ENCODE measurements at regions not wholly inside any gene's neighbourhood (a gene's known extent, or its start where the extent isn't known, plus 50 kb on each side); places are given as distances from the start of the nearest gene placed in this dataset.
A peak's percentile ranks its signal among the peaks of the same experiment; 100 is the strongest.

DNA sequence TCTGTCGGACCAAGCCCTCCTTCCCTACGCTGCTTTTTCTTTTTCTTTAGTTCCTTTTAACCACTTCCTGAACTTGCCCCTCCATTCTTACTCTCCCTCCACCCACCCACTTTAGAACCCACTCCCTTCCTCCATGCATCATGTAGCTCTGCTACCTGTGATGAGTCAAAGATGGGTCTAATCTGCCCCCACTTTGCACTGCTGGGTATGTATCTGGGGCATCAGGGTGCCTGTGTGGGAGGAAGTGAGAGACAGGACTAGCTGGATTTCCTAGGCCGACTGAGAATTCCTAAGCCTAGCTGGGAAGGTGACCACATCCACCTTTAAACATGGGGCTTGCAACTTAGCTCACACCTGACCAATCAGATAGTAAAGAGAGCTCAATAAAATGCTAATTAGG, 157.7 kb downstream of the SEC16B start:
- H3K27me3 Mint-ChIP-seq, result no peaks in the 10 kb centered on the region
- H3K9me3 Mint-ChIP-seq, result peaks cover 9% of the 10 kb centered on the region
- TF ChIP-seq, protein P1, sequence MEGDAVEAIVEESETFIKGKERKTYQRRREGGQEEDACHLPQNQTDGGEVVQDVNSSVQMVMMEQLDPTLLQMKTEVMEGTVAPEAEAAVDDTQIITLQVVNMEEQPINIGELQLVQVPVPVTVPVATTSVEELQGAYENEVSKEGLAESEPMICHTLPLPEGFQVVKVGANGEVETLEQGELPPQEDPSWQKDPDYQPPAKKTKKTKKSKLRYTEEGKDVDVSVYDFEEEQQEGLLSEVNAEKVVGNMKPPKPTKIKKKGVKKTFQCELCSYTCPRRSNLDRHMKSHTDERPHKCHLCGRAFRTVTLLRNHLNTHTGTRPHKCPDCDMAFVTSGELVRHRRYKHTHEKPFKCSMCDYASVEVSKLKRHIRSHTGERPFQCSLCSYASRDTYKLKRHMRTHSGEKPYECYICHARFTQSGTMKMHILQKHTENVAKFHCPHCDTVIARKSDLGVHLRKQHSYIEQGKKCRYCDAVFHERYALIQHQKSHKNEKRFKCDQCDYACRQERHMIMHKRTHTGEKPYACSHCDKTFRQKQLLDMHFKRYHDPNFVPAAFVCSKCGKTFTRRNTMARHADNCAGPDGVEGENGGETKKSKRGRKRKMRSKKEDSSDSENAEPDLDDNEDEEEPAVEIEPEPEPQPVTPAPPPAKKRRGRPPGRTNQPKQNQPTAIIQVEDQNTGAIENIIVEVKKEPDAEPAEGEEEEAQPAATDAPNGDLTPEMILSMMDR (conservative IDR thresholded peaks at IDR 0.05), result no peak
- no peak overlapping the region for H3K27ac Mint-ChIP-seq
- H3K4me3 Mint-ChIP-seq, result no peak overlapping the region
- no peak for DNase-seq (ENCODE audit: extremely low spot score, unreplicated experiment)
- H3K4me1 Mint-ChIP-seq (ENCODE audit: unreplicated experiment), result peaks cover 20% of the 10 kb centered on the region
- H3K36me3 Mint-ChIP-seq, result no peaks in the 10 kb centered on the region

DNA sequence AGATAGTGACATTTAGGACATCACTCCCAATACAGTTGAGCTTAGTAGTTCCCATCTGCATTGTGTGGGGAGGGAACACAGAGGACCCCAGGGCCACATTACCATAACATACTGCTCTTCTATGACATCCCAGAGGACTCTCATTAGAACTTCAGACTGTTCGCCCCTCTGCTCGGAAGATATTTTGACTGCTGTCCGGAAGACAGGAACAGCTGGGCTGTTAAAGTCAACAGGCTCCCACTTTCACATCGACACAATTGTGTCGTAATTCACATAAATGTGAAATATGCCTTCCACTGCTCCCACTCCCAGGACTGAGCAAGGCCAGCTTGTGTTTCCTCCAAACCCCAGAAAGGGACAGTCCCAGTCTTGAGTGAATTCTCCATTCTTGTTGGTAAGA, 158.4 kb downstream of the SEC16B start:
- no peak for DNase-seq (ENCODE audit: extremely low spot score, unreplicated experiment)
- Mint-ChIP-seq H3K36me3 (no peaks in the 10 kb centered on the region), H3K9me3 (peaks cover 9% of the 10 kb centered on the region), H3K4me1 (ENCODE audit: unreplicated experiment) (peaks cover 20% of the 10 kb centered on the region), H3K27me3 (no peaks in the 10 kb centered on the region), H3K27ac (no peak overlapping the region), H3K4me3 (no peak overlapping the region)
- TF ChIP-seq, protein P1 (conservative IDR thresholded peaks at IDR 0.05), result no peak

DNA sequence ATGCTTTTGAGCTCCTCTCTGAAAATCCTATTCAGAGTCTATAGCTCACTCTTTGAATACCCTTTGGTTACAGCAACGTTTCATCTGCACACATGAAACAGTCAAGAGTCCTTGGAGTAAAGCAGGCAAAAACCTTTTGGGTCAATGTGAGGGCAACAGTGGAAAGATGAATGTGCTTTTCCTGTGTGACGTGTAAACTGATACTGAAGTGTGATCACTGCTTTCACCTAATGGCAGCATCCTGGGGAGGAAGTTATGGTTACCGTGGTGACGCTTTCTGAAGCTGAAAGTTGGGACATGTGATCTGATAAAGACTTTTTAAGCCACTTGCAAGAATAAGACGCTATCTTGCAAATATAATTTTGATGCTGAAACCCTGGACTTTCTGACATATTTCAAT, 160.0 kb downstream of the SEC16B start:
- H3K9me3 Mint-ChIP-seq, result no peaks in the 10 kb centered on the region
- TF ChIP-seq, protein P1 (conservative IDR thresholded peaks at IDR 0.05), result no peak
- H3K4me1 Mint-ChIP-seq (ENCODE audit: unreplicated experiment), result peaks cover 20% of the 10 kb centered on the region
- no peaks in the 10 kb centered on the region for H3K27me3 Mint-ChIP-seq
- no peak for DNase-seq (ENCODE audit: extremely low spot score, unreplicated experiment)
- no peaks in the 10 kb centered on the region for H3K36me3 Mint-ChIP-seq
- H3K27ac Mint-ChIP-seq, result peak overlapping the region; percentile 26
- peak overlapping the region; percentile 18 for H3K4me3 Mint-ChIP-seq

DNA sequence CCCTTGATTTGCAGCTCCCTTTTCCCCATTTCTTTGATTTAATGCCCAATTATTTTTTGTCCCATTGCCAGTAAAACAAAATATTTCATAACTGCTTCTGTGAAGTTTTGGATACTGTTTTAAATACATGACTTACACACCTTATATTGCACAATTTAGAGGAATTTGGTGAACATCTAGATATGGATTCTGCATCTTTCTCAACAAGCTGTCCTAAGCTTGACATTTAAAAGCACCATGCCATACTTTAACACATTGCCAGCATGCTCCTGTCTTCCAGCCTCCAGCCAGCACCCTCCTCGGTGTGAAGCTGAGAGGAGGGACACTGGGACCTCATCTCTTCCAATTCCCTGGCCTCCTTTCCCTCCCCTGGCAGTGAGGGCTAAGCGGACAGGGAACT, 167.6 kb downstream of the SEC16B start:
- Mint-ChIP-seq H3K9me3 (peaks cover 8% of the 10 kb centered on the region), H3K4me1 (ENCODE audit: unreplicated experiment) (peaks cover 7% of the 10 kb centered on the region), H3K27ac (no peak overlapping the region), H3K4me3 (no peak overlapping the region), H3K36me3 (peaks cover 9% of the 10 kb centered on the region), H3K27me3 (peaks cover 5% of the 10 kb centered on the region)
- no peak for DNase-seq (ENCODE audit: extremely low spot score, unreplicated experiment)
- TF ChIP-seq, protein P1 (conservative IDR thresholded peaks at IDR 0.05), result no peak

DNA sequence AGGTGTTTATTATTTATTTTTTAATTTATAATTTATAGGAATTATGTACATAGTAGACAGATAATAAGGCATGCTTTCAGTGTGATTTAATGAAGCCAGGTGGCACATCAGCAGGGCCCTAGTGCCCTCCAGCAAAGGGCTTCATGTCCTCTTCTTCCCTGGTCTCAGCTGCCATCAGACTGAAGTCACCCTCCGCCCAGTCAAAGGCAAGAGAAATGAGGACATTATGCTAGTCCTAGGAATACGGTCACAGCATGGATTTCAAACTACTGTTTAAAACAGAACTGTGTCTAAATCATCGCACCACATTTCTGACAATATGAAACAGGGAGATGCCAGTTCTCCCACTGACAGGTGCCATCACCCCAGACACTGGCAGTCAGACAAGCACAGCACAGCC, 168.1 kb downstream of the SEC16B start:
- H3K4me3 Mint-ChIP-seq, result no peak overlapping the region

More for the DNA sequence above, 168.1 kb downstream of the SEC16B start:
- Mint-ChIP-seq H3K27ac (no peak overlapping the region), H3K36me3 (peaks cover 9% of the 10 kb centered on the region), H3K4me1 (ENCODE audit: unreplicated experiment) (peaks cover 7% of the 10 kb centered on the region), H3K9me3 (peaks cover 8% of the 10 kb centered on the region), H3K27me3 (peaks cover 5% of the 10 kb centered on the region)
- no peak for DNase-seq (ENCODE audit: extremely low spot score, unreplicated experiment)
- TF ChIP-seq, protein P1 (conservative IDR thresholded peaks at IDR 0.05), result no peak
